ENCODE measurements at regions not wholly inside any gene's neighbourhood (a gene's known extent, or its start where the extent isn't known, plus 50 kb on each side); places are given as distances from the start of the nearest gene placed in this dataset.

DNA sequence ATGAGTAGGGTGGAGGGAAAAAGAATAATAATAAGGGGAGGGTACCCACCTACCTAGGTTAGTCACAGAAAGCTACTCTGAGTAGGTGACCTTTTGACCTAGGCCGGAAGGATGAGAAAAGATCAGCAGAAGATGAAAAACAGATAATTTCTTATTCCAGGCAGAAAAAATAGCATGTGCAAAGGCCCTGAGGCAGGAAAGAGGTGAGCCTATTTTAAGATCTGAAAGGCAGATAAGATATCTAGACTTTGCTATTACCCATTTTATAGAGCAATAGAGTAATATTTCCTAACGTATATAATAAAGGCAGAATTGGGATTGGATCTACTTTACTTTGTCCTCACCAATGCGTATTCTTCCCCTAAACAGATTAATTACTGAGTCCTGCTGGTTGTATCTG, 393.9 kb upstream of the MPDZ start:
- Histone ChIP-seq H3K4me3 (ENCODE audit: low read depth, low read length) (no peak overlapping the region), H3K27ac (ENCODE audit: extremely low read depth, low read depth, low read length) (no peak overlapping the region), H3K9me3 (ENCODE audit: control insufficient read depth, insufficient read depth, low read depth, low read length) (no peaks in the 10 kb centered on the region), H3K36me3 (ENCODE audit: control insufficient read depth in 2 of 2, insufficient read depth in 1 of 2, low read length in 2 of 2) (no peaks in the 10 kb centered on the region), H3K4me1 (ENCODE audit: control insufficient read depth, insufficient read depth, low read length) (no peaks in the 10 kb centered on the region)
- POLR2A ChIA-PET = no interaction called here
- CTCF ChIA-PET = no interaction called here
- TF ChIP-seq HOXD13 (CRISPR knock-in tag; IDR thresholded peaks at IDR 0.05; ENCODE audit: borderline replicate concordance) = no peak
- no peak for TF ChIP-seq ZBTB1 (tag by site-specific recombination; IDR thresholded peaks at IDR 0.05)
- no peak for TF ChIP-seq SP3 (tag by site-specific recombination; IDR thresholded peaks at IDR 0.05)
- TF ChIP-seq ZNF311 (tag by site-specific recombination; IDR thresholded peaks at IDR 0.05; ENCODE audit: borderline replicate concordance) = no peak
- peak; percentile 71 for TF ChIP-seq ZNF623 (tag by site-specific recombination; IDR thresholded peaks at IDR 0.05)
- no peak for TF ChIP-seq ZNF548 (tag by site-specific recombination; IDR thresholded peaks at IDR 0.05)
- no peak for TF ChIP-seq MYNN (tag by site-specific recombination; IDR thresholded peaks at IDR 0.05; ENCODE audit: borderline replicate concordance)
- no peak for TF ChIP-seq ZFP37 (tag by site-specific recombination; IDR thresholded peaks at IDR 0.05)
- TF ChIP-seq ZNF214 (tag by site-specific recombination; IDR thresholded peaks at IDR 0.05; ENCODE audit: borderline replicate concordance) = no peak

DNA sequence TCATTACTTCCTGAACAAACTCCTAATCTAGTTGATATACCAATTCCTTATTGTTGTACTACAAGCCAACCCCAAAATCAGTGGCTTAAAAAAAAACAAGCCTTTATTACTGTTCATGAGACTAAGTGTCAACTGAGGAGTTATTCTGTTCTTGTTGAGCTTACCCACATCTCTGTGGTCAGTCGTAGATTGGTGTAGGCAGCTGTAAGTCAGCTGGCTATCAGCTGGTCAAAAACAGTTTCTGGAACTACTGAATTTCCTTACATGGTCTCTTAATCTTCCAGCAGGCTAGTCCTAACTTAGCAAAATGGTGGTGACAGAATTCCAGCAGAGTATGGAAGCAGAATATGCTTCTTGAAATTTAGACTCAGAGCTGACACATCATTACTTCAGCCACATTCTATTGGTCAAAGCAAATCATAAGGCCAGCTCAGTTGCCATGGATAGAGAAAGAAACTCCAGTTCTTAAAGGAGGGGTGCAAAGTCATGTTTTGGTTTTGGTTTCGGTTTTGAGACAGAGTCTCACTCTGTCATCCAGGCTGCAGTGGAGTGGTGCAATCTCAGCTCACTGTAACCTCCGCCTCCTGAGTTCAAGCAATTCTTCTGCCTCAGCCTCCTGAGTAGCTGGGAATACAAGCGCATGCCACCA, 386.1 kb upstream of the MPDZ start:
- Histone ChIP-seq H3K36me3 (ENCODE audit: control insufficient read depth in 2 of 2, insufficient read depth in 1 of 2, low read length in 2 of 2) (no peaks in the 10 kb centered on the region), H3K4me1 (ENCODE audit: control insufficient read depth, insufficient read depth, low read length) (no peaks in the 10 kb centered on the region), H3K27ac (ENCODE audit: extremely low read depth, low read depth, low read length) (no peak overlapping the region), H3K9me3 (ENCODE audit: control insufficient read depth, insufficient read depth, low read depth, low read length) (no peaks in the 10 kb centered on the region), H3K4me3 (ENCODE audit: low read depth, low read length) (no peak overlapping the region)
- ChIA-PET CTCF (interaction anchor here (0.5 to 1.2 kb wide), 3 partner anchors 94 to 338 kb away, joined by 3 read pairs; no protein-coding TSS in a partner anchor), POLR2A (no interaction called here)
- TF ChIP-seq ZNF416 (tag by site-specific recombination; IDR thresholded peaks at IDR 0.05) (no peak), ZNF114 (tag by site-specific recombination; IDR thresholded peaks at IDR 0.05) (no peak), KLF10 (tag by site-specific recombination; IDR thresholded peaks at IDR 0.05) (no peak), ZNF274 (IDR thresholded peaks at IDR 0.05; ENCODE audit: low read length) (no peak), ZNF274 (tag by site-specific recombination; IDR thresholded peaks at IDR 0.05; ENCODE audit: borderline replicate concordance) (no peak), YY2 (tag by site-specific recombination; IDR thresholded peaks at IDR 0.05) (no peak), ZBTB1 (tag by site-specific recombination; IDR thresholded peaks at IDR 0.05) (no peak), ZNF76 (tag by site-specific recombination; IDR thresholded peaks at IDR 0.05; ENCODE audit: borderline replicate concordance, low read depth) (no peak), SCRT1 (tag by site-specific recombination; IDR thresholded peaks at IDR 0.05; ENCODE audit: borderline replicate concordance) (no peak), ZNF624 (tag by site-specific recombination; IDR thresholded peaks at IDR 0.05) (no peak), ZNF354C (tag by site-specific recombination; IDR thresholded peaks at IDR 0.05; ENCODE audit: borderline replicate concordance, low read depth) (no peak), ZNF585B (tag by site-specific recombination; IDR thresholded peaks at IDR 0.05) (no peak), ZBTB48 (tag by site-specific recombination; IDR thresholded peaks at IDR 0.05) (no peak), GLI4 (tag by site-specific recombination; IDR thresholded peaks at IDR 0.05) (no peak)
- TF ChIP-seq, protein P1, sequence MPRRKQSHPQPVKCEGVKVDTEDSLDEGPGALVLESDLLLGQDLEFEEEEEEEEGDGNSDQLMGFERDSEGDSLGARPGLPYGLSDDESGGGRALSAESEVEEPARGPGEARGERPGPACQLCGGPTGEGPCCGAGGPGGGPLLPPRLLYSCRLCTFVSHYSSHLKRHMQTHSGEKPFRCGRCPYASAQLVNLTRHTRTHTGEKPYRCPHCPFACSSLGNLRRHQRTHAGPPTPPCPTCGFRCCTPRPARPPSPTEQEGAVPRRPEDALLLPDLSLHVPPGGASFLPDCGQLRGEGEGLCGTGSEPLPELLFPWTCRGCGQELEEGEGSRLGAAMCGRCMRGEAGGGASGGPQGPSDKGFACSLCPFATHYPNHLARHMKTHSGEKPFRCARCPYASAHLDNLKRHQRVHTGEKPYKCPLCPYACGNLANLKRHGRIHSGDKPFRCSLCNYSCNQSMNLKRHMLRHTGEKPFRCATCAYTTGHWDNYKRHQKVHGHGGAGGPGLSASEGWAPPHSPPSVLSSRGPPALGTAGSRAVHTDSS (tag by site-specific recombination; IDR thresholded peaks at IDR 0.05) = no peak
- TF ChIP-seq, protein P2, sequence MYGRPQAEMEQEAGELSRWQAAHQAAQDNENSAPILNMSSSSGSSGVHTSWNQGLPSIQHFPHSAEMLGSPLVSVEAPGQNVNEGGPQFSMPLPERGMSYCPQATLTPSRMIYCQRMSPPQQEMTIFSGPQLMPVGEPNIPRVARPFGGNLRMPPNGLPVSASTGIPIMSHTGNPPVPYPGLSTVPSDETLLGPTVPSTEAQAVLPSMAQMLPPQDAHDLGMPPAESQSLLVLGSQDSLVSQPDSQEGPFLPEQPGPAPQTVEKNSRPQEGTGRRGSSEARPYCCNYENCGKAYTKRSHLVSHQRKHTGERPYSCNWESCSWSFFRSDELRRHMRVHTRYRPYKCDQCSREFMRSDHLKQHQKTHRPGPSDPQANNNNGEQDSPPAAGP (tag by site-specific recombination; IDR thresholded peaks at IDR 0.05) = no peak
- TF ChIP-seq, protein P3, sequence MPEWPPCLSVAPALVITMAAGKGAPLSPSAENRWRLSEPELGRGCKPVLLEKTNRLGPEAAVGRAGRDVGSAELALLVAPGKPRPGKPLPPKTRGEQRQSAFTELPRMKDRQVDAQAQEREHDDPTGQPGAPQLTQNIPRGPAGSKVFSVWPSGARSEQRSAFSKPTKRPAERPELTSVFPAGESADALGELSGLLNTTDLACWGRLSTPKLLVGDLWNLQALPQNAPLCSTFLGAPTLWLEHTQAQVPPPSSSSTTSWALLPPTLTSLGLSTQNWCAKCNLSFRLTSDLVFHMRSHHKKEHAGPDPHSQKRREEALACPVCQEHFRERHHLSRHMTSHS (tag by site-specific recombination; IDR thresholded peaks at IDR 0.05) = no peak

All from HEK293 (cell line).